ENCODE measurements at regions not wholly inside any gene's neighbourhood (a gene's known extent, or its start where the extent isn't known, plus 50 kb on each side); places are given as distances from the start of the nearest gene placed in this dataset.

- TF ChIP-seq CTCF (IDR thresholded peaks at IDR 0.05) (no peak), POLR2A (IDR thresholded peaks at IDR 0.05) (no peak), POLR2AphosphoS5 (IDR thresholded peaks at IDR 0.05) (no peak)
These were observed 72.7 kb upstream of the AKIP1 start for GRCh38 chr11:8838248-8838647.

Measured in sigmoid colon (tissue), 4 donors.